HepG2 (cell line): ENCODE measurements at regions not wholly inside any gene's neighbourhood (a gene's known extent, or its start where the extent isn't known, plus 50 kb on each side); places are given as distances from the start of the nearest gene placed in this dataset.

ENCODE experiments used
- ATAC-seq: fragments of 200-7000 bp; cut with Tn5 transposase; 3 replicates; pipeline ENCODE4 v1.9.1; 2020; ENCODE audit warnings: mild to moderate bottlenecking, moderate library complexity
- BruUV-seq: library from RNA; stranded (reverse); fragments of 400-500 nt; replicated peaks from 2 replicates; lab custom pipeline; 2021; lab: Mats Ljungman, UMichigan
- CTCF ChIA-PET: fragments of 300-600 bp; formaldehyde crosslinking; extraction: SDS; loops from one replicate; lab custom pipeline; 2021; ENCODE audit warnings: low total read pairs, inconsistent platforms, low intra/inter-chr PET ratio; lab: Yijun Ruan, JAX
- POLR2A ChIA-PET: fragments of 350-600 bp; sonication (Branson Sonifier 250); formaldehyde crosslinking; loops from one replicate; lab custom pipeline; 2020; ENCODE audit warnings: antibody characterized with exemption, inconsistent platforms; lab: Yijun Ruan, JAX
- DNase-seq: peaks from one replicate; pipeline ENCODE4 v3.0.0-alpha.2; 2015; ENCODE audit warnings: low spot score
- FAIRE-seq: peaks from 3 replicates; lab custom pipeline; 2011; peaks lifted over from hg19 to GRCh38; lab: Jason Lieb, UNC
- H2AFZ ChIP-seq: one replicate; pipeline ENCODE4 v1.6.1; 2011; ENCODE audit warnings: low read length, inconsistent platforms
- H3K27ac ChIP-seq: fragments of 300-600 bp; 3 replicates; pipeline ENCODE4 v1.8.0; 2011; ENCODE audit warnings: mixed run types, mild to moderate bottlenecking, mixed read lengths, low read length, inconsistent platforms; ENCODE audit not compliant: insufficient read depth; ENCODE audit errors: extremely low read length
- H3K27me3 ChIP-seq, 2 experiments: fragments of 200-600 bp in 1 of 2; 2 replicates in 1 of 2; 3 replicates in 1 of 2; pipeline versions ENCODE4 v1.6.0 to v1.8.0; 2011; ENCODE audit warnings: low read length in 2 of 2, mild to moderate bottlenecking in 2 of 2, moderate library complexity in 2 of 2, inconsistent platforms in 1 of 2; ENCODE audit not compliant: insufficient read depth in 2 of 2, control insufficient read depth in 1 of 2
- H3K36me3 ChIP-seq, 2 experiments: fragments of 200-600 bp in 1 of 2; replicated peaks in 1 of 2; 2 replicates in 1 of 2; 3 replicates in 1 of 2; pipeline versions ENCODE4 v1.5.1 to v1.8.0; 2011; ENCODE audit warnings: low read length in 2 of 2, inconsistent platforms in 1 of 2; ENCODE audit not compliant: insufficient read depth in 2 of 2, control insufficient read depth in 1 of 2
- H3K4me1 ChIP-seq: 2 replicates; pipeline ENCODE4 v1.5.1; 2012; ENCODE audit warnings: low read length, inconsistent platforms; ENCODE audit not compliant: insufficient read depth
- H3K4me2 ChIP-seq: 2 replicates; pipeline ENCODE4 v1.6.0; 2011; ENCODE audit warnings: low read depth, low read length, inconsistent platforms
- H3K4me3 ChIP-seq, 3 experiments: fragments of 200-600 bp in 1 of 3; sonication (generic), shearing (Covaris generic) in 1 of 3; replicated peaks in 1 of 3; 2 replicates each; pipeline ENCODE4 v1.5.1; 2011 to 2016; ENCODE audit warnings: low read length in 3 of 3, inconsistent platforms in 2 of 3, low read depth in 2 of 3, mild to moderate bottlenecking in 2 of 3, control low read depth in 1 of 3, mixed read lengths in 1 of 3; ENCODE audit not compliant: insufficient read depth in 1 of 3
- H3K79me2 ChIP-seq: one replicate; pipeline ENCODE4 v1.6.1; 2011; ENCODE audit warnings: low read length, inconsistent platforms; ENCODE audit not compliant: insufficient read depth
- H3K9ac ChIP-seq: 2 replicates; pipeline ENCODE4 v1.6.0; 2011; ENCODE audit warnings: mild to moderate bottlenecking, low read depth, low read length, inconsistent platforms; ENCODE audit not compliant: insufficient read depth
- H3K9me3 ChIP-seq: 2 replicates; pipeline ENCODE4 v1.5.1; 2012; ENCODE audit warnings: mild to moderate bottlenecking, low read length
- H4K20me1 ChIP-seq: 2 replicates; pipeline ENCODE4 v1.6.0; 2011; ENCODE audit warnings: inconsistent platforms, mild to moderate bottlenecking, low read length, moderate library complexity; ENCODE audit not compliant: insufficient read depth
- FOXK2 ChIP-seq: fragments of 450-650 bp; IDR thresholded peaks from 2 replicates; pipeline ENCODE4 v1.6.1; 2016
- GABPA ChIP-seq, 2 experiments: IDR thresholded peaks; 2 replicates each; pipeline ENCODE4 v1.6.1; 2011 to 2016; ENCODE audit warnings: low read depth in 2 of 2, low read length in 1 of 2, missing biosample characterization in 1 of 2, missing genetic modification characterization in 1 of 2
- MAFG ChIP-seq: sonication (generic); formaldehyde crosslinking; IDR thresholded peaks from 2 replicates; pipeline ENCODE4 v1.5.1; 2020; ENCODE audit warnings: mild to moderate bottlenecking, missing genetic modification reagents
- NFYC ChIP-seq: IDR thresholded peaks from 2 replicates; pipeline ENCODE4 v1.6.1; 2016; ENCODE audit warnings: missing genetic modification reagents, missing compliant biosample characterization
- TCF12 ChIP-seq, 2 experiments: fragments of 450-650 bp in 1 of 2; sonication (generic) in 1 of 2; formaldehyde crosslinking in 1 of 2; IDR thresholded peaks; 2 replicates each; pipeline versions ENCODE4 v1.6.1 to v1.8.0; 2017 to 2022; ENCODE audit warnings: antibody characterized with exemption in 1 of 2, mild to moderate bottlenecking in 1 of 2, missing genetic modification reagents in 1 of 2, moderate library complexity in 1 of 2
- ZNF251 ChIP-seq: sonication (generic); formaldehyde crosslinking; IDR thresholded peaks from 2 replicates; pipeline ENCODE4 v1.9.0; 2021; ENCODE audit warnings: mild to moderate bottlenecking, missing genetic modification reagents
- ZNF253 ChIP-seq: sonication (generic); formaldehyde crosslinking; IDR thresholded peaks from 2 replicates; pipeline ENCODE4 v1.8.0; 2022; ENCODE audit warnings: mild to moderate bottlenecking, missing genetic modification reagents, borderline replicate concordance
- ZNF550 ChIP-seq: sonication (generic); formaldehyde crosslinking; IDR thresholded peaks from 2 replicates; pipeline ENCODE4 v1.4.0; 2020; ENCODE audit warnings: mild to moderate bottlenecking, missing genetic modification reagents, borderline replicate concordance
- ZNF552 ChIP-seq: sonication (generic); formaldehyde crosslinking; IDR thresholded peaks from 2 replicates; pipeline ENCODE4 v1.9.0; 2022; ENCODE audit warnings: missing genetic modification reagents, mild to moderate bottlenecking, borderline replicate concordance
- ZNF7 ChIP-seq: IDR thresholded peaks from 2 replicates; pipeline ENCODE4 v1.6.1; 2016; ENCODE audit warnings: missing biosample characterization, missing genetic modification reagents
- WGBS: methylation state at CpG from one replicate; pipeline ENCODE4 v1.1.6; 2017; ENCODE audit warnings: low lambda C conversion rate; 5-methylcytosine and 5-hydroxymethylcytosine counted together
- in situ Hi-C: cut with HindIII; loops from 2 replicates; pipeline ENCODE4 v1.10.0; 2017; ENCODE audit warnings: low pct_unique_long_range_greater_than_20kb; ENCODE audit not compliant: extremely low pct_ligation_motif_present
- intact Hi-C: fragments of 100-400 bp; cut with micrococcal nuclease; formaldehyde crosslinking; loops from one replicate; pipeline ENCODE4 v1.10.0; 2022; ENCODE audit not compliant: unreplicated experiment
- TF ChIP-seq, protein P1 (sequence below), 2 experiments: fragments of 450-650 bp in 1 of 2; sonication (generic) in 1 of 2; formaldehyde crosslinking in 1 of 2; IDR thresholded peaks; 2 replicates each; pipeline versions ENCODE4 v1.6.1 to v1.8.0; 2016 to 2022; ENCODE audit warnings: antibody characterized with exemption in 1 of 2, mild to moderate bottlenecking in 1 of 2, missing genetic modification reagents in 1 of 2
- TF ChIP-seq, protein P2 (sequence below): IDR thresholded peaks from 2 replicates; pipeline ENCODE4 v1.4.0; 2020; ENCODE audit warnings: mild to moderate bottlenecking, missing genetic modification reagents

GRCh38 chr5:2509527-2509926 is 241.9 kb downstream of the IRX2 start:
- POLR2A ChIA-PET = no interaction called here
- CTCF ChIA-PET = no interaction called here
- no peak for FAIRE-seq
- Histone ChIP-seq H3K4me2 (no peak overlapping the region), H3K27me3 (no peaks in the 10 kb centered on the region), H3K27ac (no peak overlapping the region), H2AFZ (no peak overlapping the region), H3K79me2 (no peaks in the 10 kb centered on the region), H3K4me3 (no peak overlapping the region), H4K20me1 (no peaks in the 10 kb centered on the region), H3K36me3 (no peaks in the 10 kb centered on the region), H3K9ac (no peak overlapping the region), H3K9me3 (0 out of 2 replicates have a peak, but pooled peaks cover under 1% of the 10 kb centered on the region), H3K4me1 (no peaks in the 10 kb centered on the region)
- no TSS peak for BruUV-seq
- 14% methylated on average over 5 of the region's 6 CpGs for WGBS
- TF ChIP-seq NFYC (CRISPR knock-in tag) (no peak), GABPA (IDR thresholded peaks at IDR 0.05; ENCODE audit: low read depth, low read length) (no peak), GABPA (CRISPR knock-in tag; IDR thresholded peaks at IDR 0.05; ENCODE audit: low read depth) (no peak), ZNF253 (CRISPR knock-in tag) (no peak), ZNF550 (no peak), FOXK2 (no peak), ZNF251 (CRISPR knock-in tag) (no peak), ZNF7 (CRISPR knock-in tag) (no peak), TCF12 (IDR thresholded peaks at IDR 0.05) (no peak), TCF12 (CRISPR knock-in tag; IDR thresholded peaks at IDR 0.05) (no peak), MAFG (CRISPR knock-in tag) (no peak), ZNF552 (CRISPR knock-in tag) (no peak)
- TF ChIP-seq, protein P1, sequence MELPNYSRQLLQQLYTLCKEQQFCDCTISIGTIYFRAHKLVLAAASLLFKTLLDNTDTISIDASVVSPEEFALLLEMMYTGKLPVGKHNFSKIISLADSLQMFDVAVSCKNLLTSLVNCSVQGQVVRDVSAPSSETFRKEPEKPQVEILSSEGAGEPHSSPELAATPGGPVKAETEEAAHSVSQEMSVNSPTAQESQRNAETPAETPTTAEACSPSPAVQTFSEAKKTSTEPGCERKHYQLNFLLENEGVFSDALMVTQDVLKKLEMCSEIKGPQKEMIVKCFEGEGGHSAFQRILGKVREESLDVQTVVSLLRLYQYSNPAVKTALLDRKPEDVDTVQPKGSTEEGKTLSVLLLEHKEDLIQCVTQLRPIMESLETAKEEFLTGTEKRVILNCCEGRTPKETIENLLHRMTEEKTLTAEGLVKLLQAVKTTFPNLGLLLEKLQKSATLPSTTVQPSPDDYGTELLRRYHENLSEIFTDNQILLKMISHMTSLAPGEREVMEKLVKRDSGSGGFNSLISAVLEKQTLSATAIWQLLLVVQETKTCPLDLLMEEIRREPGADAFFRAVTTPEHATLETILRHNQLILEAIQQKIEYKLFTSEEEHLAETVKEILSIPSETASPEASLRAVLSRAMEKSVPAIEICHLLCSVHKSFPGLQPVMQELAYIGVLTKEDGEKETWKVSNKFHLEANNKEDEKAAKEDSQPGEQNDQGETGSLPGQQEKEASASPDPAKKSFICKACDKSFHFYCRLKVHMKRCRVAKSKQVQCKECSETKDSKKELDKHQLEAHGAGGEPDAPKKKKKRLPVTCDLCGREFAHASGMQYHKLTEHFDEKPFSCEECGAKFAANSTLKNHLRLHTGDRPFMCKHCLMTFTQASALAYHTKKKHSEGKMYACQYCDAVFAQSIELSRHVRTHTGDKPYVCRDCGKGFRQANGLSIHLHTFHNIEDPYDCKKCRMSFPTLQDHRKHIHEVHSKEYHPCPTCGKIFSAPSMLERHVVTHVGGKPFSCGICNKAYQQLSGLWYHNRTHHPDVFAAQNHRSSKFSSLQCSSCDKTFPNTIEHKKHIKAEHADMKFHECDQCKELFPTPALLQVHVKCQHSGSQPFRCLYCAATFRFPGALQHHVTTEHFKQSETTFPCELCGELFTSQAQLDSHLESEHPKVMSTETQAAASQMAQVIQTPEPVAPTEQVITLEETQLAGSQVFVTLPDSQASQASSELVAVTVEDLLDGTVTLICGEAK (IDR thresholded peaks at IDR 0.05) = no peak
- TF ChIP-seq, protein P1 (CRISPR knock-in tag; IDR thresholded peaks at IDR 0.05) = no peak
- TF ChIP-seq, protein P2, sequence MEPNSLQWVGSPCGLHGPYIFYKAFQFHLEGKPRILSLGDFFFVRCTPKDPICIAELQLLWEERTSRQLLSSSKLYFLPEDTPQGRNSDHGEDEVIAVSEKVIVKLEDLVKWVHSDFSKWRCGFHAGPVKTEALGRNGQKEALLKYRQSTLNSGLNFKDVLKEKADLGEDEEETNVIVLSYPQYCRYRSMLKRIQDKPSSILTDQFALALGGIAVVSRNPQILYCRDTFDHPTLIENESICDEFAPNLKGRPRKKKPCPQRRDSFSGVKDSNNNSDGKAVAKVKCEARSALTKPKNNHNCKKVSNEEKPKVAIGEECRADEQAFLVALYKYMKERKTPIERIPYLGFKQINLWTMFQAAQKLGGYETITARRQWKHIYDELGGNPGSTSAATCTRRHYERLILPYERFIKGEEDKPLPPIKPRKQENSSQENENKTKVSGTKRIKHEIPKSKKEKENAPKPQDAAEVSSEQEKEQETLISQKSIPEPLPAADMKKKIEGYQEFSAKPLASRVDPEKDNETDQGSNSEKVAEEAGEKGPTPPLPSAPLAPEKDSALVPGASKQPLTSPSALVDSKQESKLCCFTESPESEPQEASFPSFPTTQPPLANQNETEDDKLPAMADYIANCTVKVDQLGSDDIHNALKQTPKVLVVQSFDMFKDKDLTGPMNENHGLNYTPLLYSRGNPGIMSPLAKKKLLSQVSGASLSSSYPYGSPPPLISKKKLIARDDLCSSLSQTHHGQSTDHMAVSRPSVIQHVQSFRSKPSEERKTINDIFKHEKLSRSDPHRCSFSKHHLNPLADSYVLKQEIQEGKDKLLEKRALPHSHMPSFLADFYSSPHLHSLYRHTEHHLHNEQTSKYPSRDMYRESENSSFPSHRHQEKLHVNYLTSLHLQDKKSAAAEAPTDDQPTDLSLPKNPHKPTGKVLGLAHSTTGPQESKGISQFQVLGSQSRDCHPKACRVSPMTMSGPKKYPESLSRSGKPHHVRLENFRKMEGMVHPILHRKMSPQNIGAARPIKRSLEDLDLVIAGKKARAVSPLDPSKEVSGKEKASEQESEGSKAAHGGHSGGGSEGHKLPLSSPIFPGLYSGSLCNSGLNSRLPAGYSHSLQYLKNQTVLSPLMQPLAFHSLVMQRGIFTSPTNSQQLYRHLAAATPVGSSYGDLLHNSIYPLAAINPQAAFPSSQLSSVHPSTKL (CRISPR knock-in tag) = no peak
- in situ Hi-C loops = no loop called here
- intact Hi-C loops = no loop called here
- ATAC-seq = no peak
- DNase-seq = no peak
